ENCODE measurements at regions not wholly inside any gene's neighbourhood (a gene's known extent, or its start where the extent isn't known, plus 50 kb on each side); places are given as distances from the start of the nearest gene placed in this dataset.

DNA sequence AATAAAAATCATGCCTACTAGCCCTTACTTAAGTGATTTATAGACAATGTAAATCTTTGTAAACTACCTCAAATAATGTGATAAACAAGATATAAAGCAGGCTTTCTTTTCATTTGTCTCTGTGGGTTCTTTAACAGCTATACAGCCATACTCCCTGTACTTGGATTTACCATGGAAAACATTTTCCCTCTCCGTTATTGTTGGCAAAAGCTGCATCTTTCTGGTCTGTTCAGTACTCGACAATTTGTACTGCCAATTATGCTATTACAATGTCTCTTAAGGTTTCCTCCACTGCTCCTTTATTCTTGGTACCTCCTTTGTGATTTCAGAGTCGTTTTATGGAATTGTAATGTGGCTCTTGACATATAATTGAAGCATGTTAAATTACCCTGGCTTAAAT is 426.3 kb upstream of the PKDCC start:
- intact Hi-C loops (cut with DNase I) = no loop called here
- H3K4me1 ChIP-seq = peaks cover 0 to 3% (median 0%) of the 10 kb centered on the region in 4 donors
- no peak for DNase-seq
- 41 to 55% methylated on average over 3 of the region's 3 CpGs for WGBS, 2 donors
- no peaks in the 10 kb centered on the region for H3K36me3 ChIP-seq
- no peak overlapping the region for H3K27ac ChIP-seq
- no peaks in the 10 kb centered on the region for H3K27me3 ChIP-seq
- H3K9me3 ChIP-seq = no peaks in the 10 kb centered on the region
- no peak overlapping the region for H3K4me3 ChIP-seq
- no peak for TF ChIP-seq EP300 (IDR thresholded peaks at IDR 0.05)
- TF ChIP-seq POLR2A (IDR thresholded peaks at IDR 0.05) = no peak
- TF ChIP-seq, protein P1, sequence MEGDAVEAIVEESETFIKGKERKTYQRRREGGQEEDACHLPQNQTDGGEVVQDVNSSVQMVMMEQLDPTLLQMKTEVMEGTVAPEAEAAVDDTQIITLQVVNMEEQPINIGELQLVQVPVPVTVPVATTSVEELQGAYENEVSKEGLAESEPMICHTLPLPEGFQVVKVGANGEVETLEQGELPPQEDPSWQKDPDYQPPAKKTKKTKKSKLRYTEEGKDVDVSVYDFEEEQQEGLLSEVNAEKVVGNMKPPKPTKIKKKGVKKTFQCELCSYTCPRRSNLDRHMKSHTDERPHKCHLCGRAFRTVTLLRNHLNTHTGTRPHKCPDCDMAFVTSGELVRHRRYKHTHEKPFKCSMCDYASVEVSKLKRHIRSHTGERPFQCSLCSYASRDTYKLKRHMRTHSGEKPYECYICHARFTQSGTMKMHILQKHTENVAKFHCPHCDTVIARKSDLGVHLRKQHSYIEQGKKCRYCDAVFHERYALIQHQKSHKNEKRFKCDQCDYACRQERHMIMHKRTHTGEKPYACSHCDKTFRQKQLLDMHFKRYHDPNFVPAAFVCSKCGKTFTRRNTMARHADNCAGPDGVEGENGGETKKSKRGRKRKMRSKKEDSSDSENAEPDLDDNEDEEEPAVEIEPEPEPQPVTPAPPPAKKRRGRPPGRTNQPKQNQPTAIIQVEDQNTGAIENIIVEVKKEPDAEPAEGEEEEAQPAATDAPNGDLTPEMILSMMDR (IDR thresholded peaks at IDR 0.05) = no peak
- TF ChIP-seq POLR2AphosphoS5 (IDR thresholded peaks at IDR 0.05) = no peak

DNA sequence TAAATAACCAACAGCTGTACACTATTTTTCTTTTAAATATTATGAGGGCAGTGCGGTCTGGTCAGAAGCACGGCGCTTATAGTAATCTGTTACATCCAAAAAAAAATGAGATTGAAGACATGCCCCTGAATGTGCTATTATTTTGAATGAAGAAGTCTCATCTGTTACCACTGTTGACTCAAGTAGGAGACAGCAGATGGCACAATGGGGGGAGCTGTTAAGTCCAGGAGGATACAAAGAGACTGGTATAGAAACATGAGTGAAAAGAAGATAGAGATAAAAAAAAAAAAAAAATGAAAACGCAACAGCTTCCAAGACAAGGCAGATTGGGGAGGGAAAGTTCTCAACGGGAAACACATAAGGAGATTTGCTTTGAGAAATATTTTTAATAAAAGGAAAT is 425.5 kb upstream of the PKDCC start:
- H3K27me3 ChIP-seq = no peaks in the 10 kb centered on the region
- H3K4me3 ChIP-seq = no peak overlapping the region
- DNase-seq = no peak
- peaks cover 0 to 3% (median 0%) of the 10 kb centered on the region in 4 donors for H3K4me1 ChIP-seq
- H3K36me3 ChIP-seq = no peaks in the 10 kb centered on the region
- TF ChIP-seq EP300 (IDR thresholded peaks at IDR 0.05) (no peak), POLR2A (IDR thresholded peaks at IDR 0.05) (no peak), POLR2AphosphoS5 (IDR thresholded peaks at IDR 0.05) (no peak)
- TF ChIP-seq, protein P1 (IDR thresholded peaks at IDR 0.05) = no peak
- intact Hi-C loops (cut with DNase I) = no loop called here
- 89 to 91% methylated on average over 5 of the region's 5 CpGs for WGBS, 2 donors
- H3K27ac ChIP-seq = no peak overlapping the region
- no peaks in the 10 kb centered on the region for H3K9me3 ChIP-seq

DNA sequence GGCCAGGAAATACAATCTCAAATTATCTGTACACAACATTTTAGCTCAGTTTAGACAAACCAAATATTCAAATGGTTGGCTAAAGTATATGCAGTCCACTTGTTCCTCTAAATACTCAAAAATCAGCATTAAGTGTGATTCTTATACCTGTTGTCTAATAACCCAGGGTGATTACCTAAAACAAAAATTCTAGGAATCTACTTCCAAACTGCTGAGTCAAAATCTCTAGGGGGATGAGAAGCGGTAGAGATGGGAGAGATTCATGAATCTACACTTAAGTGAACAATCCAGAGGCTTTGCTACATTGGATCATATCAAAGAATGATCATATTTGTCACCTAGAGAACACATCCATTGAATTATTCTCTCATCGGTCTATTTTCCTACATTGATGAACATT is 420.9 kb upstream of the PKDCC start:
- WGBS, 2 donors = 86 to 87% methylated on average over 2 of the region's 2 CpGs
- intact Hi-C loops (cut with DNase I) = no loop called here
- Histone ChIP-seq H3K9me3 (no peaks in the 10 kb centered on the region), H3K36me3 (no peaks in the 10 kb centered on the region), H3K27me3 (no peaks in the 10 kb centered on the region), H3K4me3 (no peak overlapping the region), H3K4me1 (peaks cover 0 to 3% (median 0%) of the 10 kb centered on the region in 4 donors), H3K27ac (no peak overlapping the region)
- TF ChIP-seq EP300 (IDR thresholded peaks at IDR 0.05) (no peak), POLR2AphosphoS5 (IDR thresholded peaks at IDR 0.05) (no peak), POLR2A (IDR thresholded peaks at IDR 0.05) (no peak)
- TF ChIP-seq, protein P1 (IDR thresholded peaks at IDR 0.05) = no peak
- no peak for DNase-seq

DNA sequence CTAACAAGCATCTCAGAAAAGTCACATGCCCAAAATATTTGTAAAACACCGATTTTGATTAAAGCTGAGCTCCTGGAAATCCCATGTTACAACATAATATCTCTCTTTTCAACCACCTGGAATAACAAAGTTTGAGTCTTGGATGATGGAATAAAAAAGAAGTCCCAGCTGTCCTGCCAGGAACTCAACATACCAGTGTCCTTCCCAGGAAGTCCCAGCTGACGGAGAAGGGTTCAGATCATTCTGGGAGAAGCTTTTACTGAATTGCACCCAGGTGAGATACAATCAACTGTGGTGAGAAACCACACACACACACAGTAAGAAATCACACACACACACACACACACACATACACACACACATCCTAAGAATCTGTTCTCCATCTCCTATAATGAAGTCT is 413.1 kb upstream of the PKDCC start:
- no peaks in the 10 kb centered on the region for H3K4me1 ChIP-seq
- no peaks in the 10 kb centered on the region for H3K36me3 ChIP-seq
- intact Hi-C loops (cut with DNase I) = no loop called here
- no peaks in the 10 kb centered on the region for H3K9me3 ChIP-seq
- TF ChIP-seq POLR2AphosphoS5 (IDR thresholded peaks at IDR 0.05) (no peak), EP300 (IDR thresholded peaks at IDR 0.05) (no peak), POLR2A (IDR thresholded peaks at IDR 0.05) (no peak)
- TF ChIP-seq, protein P1 (IDR thresholded peaks at IDR 0.05) = no peak
- H3K27me3 ChIP-seq = no peaks in the 10 kb centered on the region
- DNase-seq = no peak
- H3K4me3 ChIP-seq = no peak overlapping the region
- WGBS, 2 donors = 67 to 84% methylated on average over 2 of the region's 2 CpGs
- no peak overlapping the region for H3K27ac ChIP-seq

DNA sequence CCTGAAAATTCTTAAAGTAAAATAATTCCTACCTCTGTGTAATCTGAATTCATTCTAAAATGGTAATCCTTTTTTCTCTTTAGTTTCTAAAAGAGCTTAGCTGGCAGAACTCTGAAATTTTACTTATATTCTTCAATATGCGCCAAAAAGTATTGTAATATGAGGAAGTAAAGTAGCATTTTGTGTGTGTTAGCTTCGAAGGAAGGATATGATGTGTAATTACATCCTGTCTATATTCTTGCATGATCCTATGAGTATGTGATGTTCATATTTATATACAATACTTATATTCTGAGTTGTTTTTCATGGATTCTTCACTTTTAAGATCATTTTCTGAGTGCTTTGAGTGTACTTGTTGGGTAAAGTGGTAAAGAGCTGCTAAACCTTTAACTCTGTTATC is 402.9 kb upstream of the PKDCC start:
- no peaks in the 10 kb centered on the region for H3K9me3 ChIP-seq
- H3K27ac ChIP-seq = no peak overlapping the region
- DNase-seq = no peak
- H3K4me1 ChIP-seq = no peaks in the 10 kb centered on the region
- no peak overlapping the region for H3K4me3 ChIP-seq
- intact Hi-C loops (cut with DNase I) = no loop called here
- no peaks in the 10 kb centered on the region for H3K27me3 ChIP-seq
- TF ChIP-seq, protein P1 (IDR thresholded peaks at IDR 0.05) = no peak
- TF ChIP-seq POLR2A (IDR thresholded peaks at IDR 0.05) = no peak
- TF ChIP-seq EP300 (IDR thresholded peaks at IDR 0.05) = no peak
- no peak for TF ChIP-seq POLR2AphosphoS5 (IDR thresholded peaks at IDR 0.05)
- WGBS, 2 donors = 70 to 75% methylated on average over 2 of the region's 2 CpGs
- H3K36me3 ChIP-seq = no peaks in the 10 kb centered on the region

Data from sigmoid colon (tissue), 6 donors.